ENCODE measurements at regions not wholly inside any gene's neighbourhood (a gene's known extent, or its start where the extent isn't known, plus 50 kb on each side); places are given as distances from the start of the nearest gene placed in this dataset.
"Not testable (repeated sequence)": the region's sequence is repeated elsewhere in the genome, so short reads cannot be mapped to it uniquely, and the experiment has no call there.

DNA sequence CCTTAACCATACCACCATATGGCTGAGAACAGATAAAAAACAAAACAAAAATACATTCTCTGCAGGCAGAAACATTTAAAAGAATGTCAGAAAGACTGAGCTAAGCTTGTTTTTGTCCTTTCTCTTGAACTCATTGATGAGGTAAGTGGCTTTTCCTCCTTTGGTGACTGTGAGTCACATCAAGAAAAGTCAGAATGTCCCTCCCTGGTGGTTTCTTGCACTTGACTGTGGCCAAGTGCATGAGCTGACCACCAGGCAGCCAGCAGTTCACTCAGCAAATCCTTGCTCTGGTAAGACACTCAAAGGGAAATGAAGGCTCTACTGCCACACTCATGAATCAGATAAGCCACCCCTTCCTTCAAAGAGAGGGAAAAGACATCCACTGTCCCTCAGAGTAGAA lies 970.9 kb downstream of the TAF11L14 start:
- TF ChIP-seq, protein P1, sequence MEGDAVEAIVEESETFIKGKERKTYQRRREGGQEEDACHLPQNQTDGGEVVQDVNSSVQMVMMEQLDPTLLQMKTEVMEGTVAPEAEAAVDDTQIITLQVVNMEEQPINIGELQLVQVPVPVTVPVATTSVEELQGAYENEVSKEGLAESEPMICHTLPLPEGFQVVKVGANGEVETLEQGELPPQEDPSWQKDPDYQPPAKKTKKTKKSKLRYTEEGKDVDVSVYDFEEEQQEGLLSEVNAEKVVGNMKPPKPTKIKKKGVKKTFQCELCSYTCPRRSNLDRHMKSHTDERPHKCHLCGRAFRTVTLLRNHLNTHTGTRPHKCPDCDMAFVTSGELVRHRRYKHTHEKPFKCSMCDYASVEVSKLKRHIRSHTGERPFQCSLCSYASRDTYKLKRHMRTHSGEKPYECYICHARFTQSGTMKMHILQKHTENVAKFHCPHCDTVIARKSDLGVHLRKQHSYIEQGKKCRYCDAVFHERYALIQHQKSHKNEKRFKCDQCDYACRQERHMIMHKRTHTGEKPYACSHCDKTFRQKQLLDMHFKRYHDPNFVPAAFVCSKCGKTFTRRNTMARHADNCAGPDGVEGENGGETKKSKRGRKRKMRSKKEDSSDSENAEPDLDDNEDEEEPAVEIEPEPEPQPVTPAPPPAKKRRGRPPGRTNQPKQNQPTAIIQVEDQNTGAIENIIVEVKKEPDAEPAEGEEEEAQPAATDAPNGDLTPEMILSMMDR (IDR thresholded peaks at IDR 0.05): no peak
- ATAC-seq (ENCODE audit: low FRiP score): no peak
- DNase-seq (ENCODE audit: low spot score): no peak

DNA sequence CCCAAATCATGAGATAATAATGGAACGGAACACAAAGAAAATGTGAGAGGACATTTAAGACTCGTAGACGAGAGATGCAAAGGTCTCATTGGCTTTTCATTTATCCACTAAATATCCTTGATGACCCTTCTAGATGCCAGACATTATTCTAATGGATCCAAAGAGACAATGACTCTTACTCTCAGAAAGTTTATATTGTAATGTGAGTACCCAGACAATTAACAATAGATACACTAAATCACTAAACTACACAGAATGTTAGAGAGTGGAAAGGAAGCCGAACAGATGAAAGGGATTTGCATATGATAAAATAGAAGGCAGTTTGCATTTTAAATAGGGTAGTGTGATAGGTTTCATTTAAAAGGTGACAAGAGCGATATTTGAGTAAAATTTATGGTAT lies 973.3 kb downstream of the TAF11L14 start:
- TF ChIP-seq, protein P1 (IDR thresholded peaks at IDR 0.05): no peak
- ATAC-seq (ENCODE audit: low FRiP score) (no peak), DNase-seq (ENCODE audit: low spot score) (no peak)

DNA sequence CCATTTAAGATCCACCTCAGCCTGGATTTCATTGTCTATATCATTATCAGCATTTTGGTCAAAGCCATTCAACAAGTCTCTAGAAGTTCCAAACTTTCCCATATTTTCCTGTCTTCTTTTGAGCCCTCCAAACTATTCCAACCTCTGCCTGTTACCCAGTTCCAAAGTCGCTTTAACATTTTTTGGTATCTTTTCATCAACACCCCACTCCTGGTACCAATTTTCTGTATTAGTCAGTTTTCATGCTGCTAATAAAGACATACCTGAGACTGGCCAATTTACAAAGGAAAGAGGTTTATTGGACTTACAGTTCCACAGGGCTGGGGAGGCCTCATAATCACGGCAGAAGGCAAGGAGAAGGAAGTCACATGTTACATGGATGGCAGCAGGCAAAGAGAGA lies 982.9 kb downstream of the TAF11L14 start:
- ATAC-seq (ENCODE audit: low FRiP score); DNase-seq (ENCODE audit: low spot score): not testable (repeated sequence)

DNA sequence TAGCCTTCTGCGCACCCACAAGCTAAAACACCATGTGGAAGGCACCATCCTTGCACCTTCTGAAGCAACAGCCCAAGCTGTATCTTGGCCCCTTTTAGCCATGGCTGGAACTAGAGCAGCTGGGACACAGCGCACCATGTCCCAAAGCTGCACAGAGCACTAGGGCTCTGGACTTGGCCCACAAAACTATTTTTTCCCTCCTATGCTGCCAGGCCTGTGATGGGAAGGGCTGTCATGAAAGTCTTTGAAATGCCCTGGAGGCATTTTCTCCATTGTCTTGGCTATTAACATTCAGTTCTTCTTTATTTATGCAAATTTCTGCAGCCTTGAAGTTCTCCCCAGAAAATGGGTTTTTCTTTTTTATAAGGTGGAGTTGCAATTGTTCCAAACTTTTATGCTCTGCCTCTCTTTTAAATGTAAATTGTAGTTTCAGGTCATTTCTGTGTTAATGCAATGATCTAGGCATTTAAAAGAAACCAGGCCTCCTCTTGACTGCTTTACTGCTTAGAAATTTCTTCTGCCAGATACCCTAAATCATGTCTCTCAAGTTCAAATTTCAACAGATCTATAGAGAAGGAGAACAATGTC lies 996.3 kb downstream of the TAF11L14 start:
- ATAC-seq (ENCODE audit: low FRiP score): no peak
- no peak for DNase-seq (ENCODE audit: low spot score)

DNA sequence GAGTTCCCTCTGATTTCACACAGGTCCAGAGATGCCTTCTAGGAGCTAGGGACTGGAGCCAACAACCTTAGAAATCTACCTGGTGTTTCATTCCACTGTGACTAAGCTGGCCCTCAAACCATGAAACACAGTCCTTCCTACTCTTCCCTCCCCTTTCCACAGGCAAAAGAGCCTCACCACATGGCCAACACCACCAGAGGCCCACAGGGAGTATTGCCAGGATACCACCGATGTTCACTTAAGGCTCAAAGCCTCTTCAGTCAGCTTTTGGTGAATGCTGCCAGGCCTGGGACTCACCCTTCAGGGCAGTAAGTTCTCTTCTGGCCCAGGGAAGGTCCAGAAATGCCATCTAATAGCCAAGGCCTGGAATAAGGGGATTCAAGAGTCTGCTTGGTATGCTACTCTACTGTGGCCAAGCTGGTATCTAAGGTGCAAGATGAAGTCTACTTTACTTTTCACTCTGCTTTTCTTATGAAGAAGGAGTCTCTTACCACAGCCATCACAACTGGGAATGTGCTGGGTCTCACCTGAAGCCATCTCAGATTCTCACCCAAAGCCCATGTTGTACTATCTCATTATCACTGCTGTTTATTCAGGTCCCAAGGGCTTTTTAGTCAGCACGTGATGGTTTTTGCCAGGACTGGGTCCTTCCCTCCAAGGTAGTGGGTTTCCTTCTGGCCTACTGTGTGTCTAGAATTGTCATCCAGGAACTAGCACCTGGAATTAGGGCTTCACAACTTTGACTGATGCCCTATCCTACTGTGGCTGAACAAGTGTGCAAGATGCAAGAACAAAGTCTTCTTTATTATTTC lies 1018.4 kb downstream of the TAF11L14 start:
- ATAC-seq (ENCODE audit: low FRiP score) (no peak), DNase-seq (ENCODE audit: low spot score) (no peak)
- TF ChIP-seq, protein P1 (IDR thresholded peaks at IDR 0.05): no peak

More for the DNA sequence above, 996.3 kb downstream of the TAF11L14 start:
- TF ChIP-seq, protein P1 (IDR thresholded peaks at IDR 0.05): no peak

DNA sequence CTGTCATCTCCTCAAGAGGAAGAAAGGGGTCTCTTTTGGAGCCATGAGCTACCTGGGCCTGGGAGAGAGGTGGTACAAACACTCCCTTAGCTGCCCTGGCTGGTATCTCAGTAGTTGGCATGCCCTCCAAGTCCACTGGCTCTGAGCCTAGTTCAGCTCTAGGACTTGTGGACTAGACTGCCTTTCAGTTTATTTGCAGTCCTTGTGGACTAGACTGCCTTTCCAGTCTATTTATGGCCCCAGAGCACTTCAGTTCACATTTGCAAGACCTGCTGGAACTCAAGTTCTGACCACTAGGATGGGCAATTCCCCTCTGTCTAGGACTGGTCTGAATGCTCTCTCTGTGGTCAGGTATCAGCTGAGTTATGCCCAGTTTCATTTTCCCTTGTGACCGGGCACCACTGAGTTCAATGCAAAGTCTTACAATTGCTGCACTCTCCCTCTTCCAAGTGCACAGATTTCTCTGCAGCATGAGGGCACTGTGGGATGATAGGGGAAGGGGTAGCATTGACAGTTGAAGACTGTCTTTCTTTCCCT lies 1019.0 kb downstream of the TAF11L14 start:
- DNase-seq (ENCODE audit: low spot score) (no peak), ATAC-seq (ENCODE audit: low FRiP score) (no peak)
- TF ChIP-seq, protein P1 (IDR thresholded peaks at IDR 0.05): no peak

DNA sequence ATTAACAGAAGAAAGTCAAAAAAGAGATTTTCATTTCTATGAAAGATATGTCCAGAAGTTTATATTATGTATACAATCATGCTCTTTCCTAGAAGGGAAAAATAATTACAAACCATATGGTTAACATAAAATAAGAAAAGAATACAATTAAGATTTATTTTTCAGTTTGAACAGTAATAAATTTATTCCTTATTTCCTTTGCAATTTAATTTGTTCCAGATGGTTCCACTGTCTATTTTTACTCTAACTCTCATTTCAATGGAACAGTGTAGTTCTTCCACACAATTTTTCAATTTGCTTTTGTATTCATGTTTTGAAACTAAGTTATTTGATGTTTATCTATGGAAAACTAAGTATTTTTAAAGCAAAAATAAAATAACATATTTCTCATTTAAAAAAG lies 1026.3 kb downstream of the TAF11L14 start:
- TF ChIP-seq, protein P1 (IDR thresholded peaks at IDR 0.05): no peak
- no peak for ATAC-seq (ENCODE audit: low FRiP score)
- DNase-seq (ENCODE audit: low spot score): no peak

Data from omental fat pad (tissue), 3 donors.